GM21723 (cell line): ENCODE measurements at regions not wholly inside any gene's neighbourhood (a gene's known extent, or its start where the extent isn't known, plus 50 kb on each side); places are given as distances from the start of the nearest gene placed in this dataset.
"Not testable (repeated sequence)": the region's sequence is repeated elsewhere in the genome, so short reads cannot be mapped to it uniquely, and the experiment has no call there.

ENCODE experiments used
- ATAC-seq: cut with Tn5 transposase; IDR thresholded peaks from one replicate; pipeline ENCODE4 v1.9.1; 2021; ENCODE audit warnings: mild to moderate bottlenecking, moderate library complexity; ENCODE audit not compliant: unreplicated experiment

- not testable (repeated sequence) for ATAC-seq
These were observed 51.5 kb upstream of the CDC42EP3 start for GRCh38 chr2:37722971-37723370.

- no peak for ATAC-seq
These were observed 58.8 kb upstream of the CDC42EP3 start for GRCh38 chr2:37730037-37730818.

DNA sequence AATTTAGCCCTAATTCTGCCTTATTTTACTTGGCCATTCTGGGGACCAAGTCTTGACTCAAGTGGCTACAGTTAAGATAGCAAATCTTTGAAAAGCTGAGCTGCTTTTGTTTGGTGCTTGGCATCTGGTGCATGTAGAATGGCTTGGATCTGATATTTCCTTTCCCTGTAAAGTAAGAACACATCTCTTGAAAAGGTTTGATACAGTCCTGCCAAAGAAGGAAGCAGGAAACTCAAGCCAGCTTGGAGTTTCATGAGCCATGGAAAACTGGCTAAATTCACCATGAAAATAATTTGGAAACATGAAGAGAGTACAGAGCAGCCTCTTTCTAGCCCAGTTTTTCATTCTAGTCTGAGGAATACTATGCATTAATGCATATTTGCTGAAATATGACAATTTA lies 61.0 kb upstream of the CDC42EP3 start:
- not testable (repeated sequence) for ATAC-seq

GRCh38 chr2:37733251-37733650 lies 61.8 kb upstream of the CDC42EP3 start:
- ATAC-seq = no peak

GRCh38 chr2:37733955-37734354 lies 62.5 kb upstream of the CDC42EP3 start:
- not testable (repeated sequence) for ATAC-seq

GRCh38 chr2:37734891-37735523 lies 63.6 kb upstream of the CDC42EP3 start:
- not testable (repeated sequence) for ATAC-seq

DNA sequence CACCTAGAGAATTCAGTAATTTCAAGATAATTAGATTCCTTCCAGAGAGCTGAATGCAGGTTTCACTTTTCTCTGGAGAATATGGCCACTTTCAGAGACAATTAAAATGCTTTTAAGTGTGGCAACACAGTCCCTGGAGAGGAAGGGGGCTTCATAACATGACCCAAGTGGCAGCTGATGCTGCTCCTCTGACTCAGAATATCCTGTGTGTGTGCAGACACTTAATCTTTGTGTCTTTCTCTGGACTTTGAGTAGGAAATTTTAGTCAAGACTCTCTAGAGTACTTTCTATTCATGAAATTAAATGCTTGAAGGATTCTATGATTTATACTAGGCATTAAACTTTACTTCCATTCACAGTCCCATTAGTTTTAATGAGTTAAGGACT lies 64.1 kb upstream of the CDC42EP3 start:
- ATAC-seq = not testable (repeated sequence)

GRCh38 chr2:37737507-37737906 lies 66.1 kb upstream of the CDC42EP3 start:
- no peak for ATAC-seq

GRCh38 chr2:37738266-37738885 lies 66.9 kb upstream of the CDC42EP3 start:
- no peak for ATAC-seq

- ATAC-seq = no peak
These were observed 67.7 kb upstream of the CDC42EP3 start for GRCh38 chr2:37739153-37739552.

DNA sequence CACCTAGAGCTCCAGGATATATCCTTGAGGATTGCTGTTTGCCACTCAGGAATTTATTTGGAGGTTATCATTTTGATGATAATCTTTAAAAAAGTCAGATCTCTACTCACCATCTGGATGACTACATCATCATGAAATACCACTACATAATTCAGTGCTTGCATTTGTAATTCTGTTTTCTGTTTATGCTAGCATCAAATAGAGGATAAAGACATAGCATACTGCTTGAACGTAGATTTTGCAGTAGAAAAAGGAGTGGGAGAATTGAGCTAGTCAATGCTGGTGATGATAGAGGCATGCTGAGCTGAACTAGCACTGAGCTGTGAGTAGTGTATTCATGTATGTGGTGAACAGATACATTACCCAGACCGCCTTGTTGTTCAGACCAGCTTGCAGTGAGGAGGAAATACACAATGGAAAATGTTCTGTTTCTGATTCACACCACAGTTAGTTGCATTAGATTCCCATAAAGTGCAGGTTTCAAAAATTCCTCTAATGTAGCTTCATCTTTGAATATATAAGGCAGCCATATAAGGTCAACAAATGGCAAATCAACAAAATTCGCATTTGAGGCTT lies 68.8 kb upstream of the CDC42EP3 start:
- no peak for ATAC-seq

GRCh38 chr2:37742286-37742685 lies 70.8 kb upstream of the CDC42EP3 start:
- no peak for ATAC-seq

DNA sequence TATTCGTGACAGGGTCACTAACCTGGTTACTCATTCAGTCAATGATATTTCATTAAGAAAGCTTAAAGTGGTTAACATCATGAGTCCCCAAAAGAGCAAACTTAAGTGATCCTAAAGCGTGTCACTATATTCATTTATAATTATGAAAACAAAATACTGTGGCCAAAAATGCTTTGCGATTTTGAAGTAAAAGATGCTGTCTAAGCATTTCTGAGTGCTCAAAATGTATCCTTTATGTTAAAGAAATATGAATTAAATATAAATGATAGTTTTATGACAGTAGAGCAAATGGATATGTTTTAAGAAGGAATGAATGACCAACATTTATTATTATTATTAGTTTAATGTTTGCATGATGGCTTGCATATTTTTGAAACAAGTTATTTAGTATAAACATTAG lies 72.6 kb upstream of the CDC42EP3 start:
- no peak for ATAC-seq

GRCh38 chr2:37744961-37745360 lies 73.5 kb upstream of the CDC42EP3 start:
- not testable (repeated sequence) for ATAC-seq

DNA sequence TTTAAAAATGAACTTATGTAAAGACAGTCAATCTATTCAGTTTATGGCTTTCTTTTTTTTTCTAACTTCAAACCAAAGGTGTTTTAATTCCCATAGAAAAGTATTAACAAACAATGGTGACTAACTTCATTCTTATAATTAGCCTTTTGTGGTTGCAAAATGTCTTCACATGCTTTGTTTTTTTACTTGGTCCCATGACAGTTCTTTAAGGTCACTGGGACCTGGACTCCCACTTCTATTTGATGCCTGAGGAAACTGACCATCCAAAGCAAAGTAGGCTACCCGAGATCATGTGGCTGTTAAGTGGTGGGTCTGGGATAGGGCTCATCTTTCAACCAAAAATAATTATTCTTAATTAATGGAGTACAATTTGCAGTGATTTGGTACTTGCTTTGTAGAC lies 74.6 kb upstream of the CDC42EP3 start:
- not testable (repeated sequence) for ATAC-seq

DNA sequence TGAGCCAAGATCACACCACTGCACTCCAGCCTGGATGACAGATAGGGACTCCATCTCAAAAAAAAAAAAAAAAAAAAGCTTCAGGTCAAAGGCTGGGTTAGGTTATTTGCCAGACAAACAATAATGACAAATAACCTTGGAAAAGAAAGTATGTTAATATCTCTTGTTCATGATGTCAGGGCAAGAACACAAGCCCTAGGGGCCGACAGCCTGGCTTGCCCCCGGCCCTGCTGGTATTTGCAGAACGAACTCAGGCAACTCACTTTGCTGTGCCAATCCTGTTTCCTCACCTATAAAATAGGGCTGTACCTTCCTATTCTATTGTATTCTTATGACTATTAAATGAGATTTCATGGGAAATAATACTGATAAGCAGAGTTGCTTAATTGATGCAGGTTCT lies 75.4 kb upstream of the CDC42EP3 start:
- no peak for ATAC-seq

DNA sequence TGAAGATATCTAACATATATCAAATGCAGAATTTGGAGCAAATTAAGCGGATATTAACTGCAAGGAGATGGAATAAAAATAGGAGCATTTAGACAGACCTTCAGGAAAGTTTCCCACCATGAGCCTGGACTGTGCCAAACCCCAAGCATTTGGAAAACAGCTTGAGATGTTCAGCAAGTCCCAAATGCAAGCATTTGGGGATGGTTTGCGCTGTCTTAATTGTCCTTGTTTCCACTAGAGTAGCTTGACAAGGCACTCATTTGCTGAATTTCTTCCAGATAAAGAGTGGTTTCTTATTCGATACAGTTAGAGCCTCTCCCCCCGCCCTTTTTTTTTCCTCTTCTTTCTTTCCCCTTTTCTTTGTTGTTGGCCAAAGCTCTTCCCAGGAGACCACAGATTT lies 77.1 kb upstream of the CDC42EP3 start:
- no peak for ATAC-seq

DNA sequence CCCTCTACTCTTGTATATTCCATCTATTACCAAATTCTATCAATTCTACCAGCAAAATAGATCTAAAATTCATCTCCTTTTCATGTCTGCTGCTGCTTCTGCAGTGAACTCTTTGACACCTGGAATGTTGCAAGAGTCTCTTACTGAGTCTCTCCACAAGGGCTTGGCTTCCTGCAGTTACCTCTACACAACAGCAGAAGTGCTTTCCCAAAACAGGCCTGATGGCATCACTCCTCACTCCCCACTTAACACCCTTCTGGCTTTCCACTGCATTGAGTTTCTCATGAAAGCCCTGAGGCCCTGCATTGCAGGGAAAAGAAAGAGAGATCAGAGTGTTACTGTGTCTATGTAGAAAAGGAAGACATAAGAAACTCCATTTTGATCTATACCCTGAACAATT lies 78.8 kb upstream of the CDC42EP3 start:
- ATAC-seq = not testable (repeated sequence)

DNA sequence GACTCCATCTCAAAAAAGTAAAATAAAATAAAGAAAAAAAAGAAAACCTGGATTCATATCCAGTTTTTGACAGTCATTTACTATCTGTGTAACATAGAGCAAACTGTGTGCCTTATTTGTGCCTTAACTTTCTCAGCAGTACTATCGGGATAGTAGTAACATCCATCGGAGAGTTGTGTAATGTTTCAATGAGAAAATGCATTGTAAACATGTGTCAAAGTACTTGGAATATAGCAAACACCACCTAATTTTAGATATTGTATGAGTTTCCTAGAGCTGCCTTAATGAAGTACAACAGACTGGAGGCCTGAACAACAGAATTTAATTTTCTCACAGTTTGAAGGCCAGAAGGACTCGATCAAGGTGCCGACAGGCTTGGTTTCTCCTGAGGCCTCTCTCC lies 81.3 kb upstream of the CDC42EP3 start:
- ATAC-seq = no peak

GRCh38 chr2:37753758-37754157 lies 82.3 kb upstream of the CDC42EP3 start:
- no peak for ATAC-seq

GRCh38 chr2:37755961-37756559 lies 84.6 kb upstream of the CDC42EP3 start:
- ATAC-seq = not testable (repeated sequence)
